Transverse colon (tissue), 4 donors: ENCODE measurements at regions not wholly inside any gene's neighbourhood (a gene's known extent, or its start where the extent isn't known, plus 50 kb on each side); places are given as distances from the start of the nearest gene placed in this dataset.

Experiments used
- POLR2AphosphoS5 ChIP-seq, 3 donors: sonication (generic); formaldehyde crosslinking; IDR thresholded peaks; one replicate each; pipeline ENCODE4 v1.6.1; 2016; ENCODE audit warnings: antibody characterized with exemption in 3 of 3
- TF ChIP-seq, protein P1 (sequence below), 5 experiments: fragments of 200-600 bp in 3 of 5; fragments of 450-650 bp in 2 of 5; sonication (generic) in 3 of 5; IDR thresholded peaks; 1 replicate in 2 of 5; 2 replicates in 3 of 5; pipeline ENCODE4 v1.5.1; 2016 to 2017; ENCODE audit warnings: antibody characterized with exemption in 5 of 5, inconsistent platforms in 3 of 5, mild to moderate bottlenecking in 2 of 5, moderate library complexity in 1 of 5

DNA sequence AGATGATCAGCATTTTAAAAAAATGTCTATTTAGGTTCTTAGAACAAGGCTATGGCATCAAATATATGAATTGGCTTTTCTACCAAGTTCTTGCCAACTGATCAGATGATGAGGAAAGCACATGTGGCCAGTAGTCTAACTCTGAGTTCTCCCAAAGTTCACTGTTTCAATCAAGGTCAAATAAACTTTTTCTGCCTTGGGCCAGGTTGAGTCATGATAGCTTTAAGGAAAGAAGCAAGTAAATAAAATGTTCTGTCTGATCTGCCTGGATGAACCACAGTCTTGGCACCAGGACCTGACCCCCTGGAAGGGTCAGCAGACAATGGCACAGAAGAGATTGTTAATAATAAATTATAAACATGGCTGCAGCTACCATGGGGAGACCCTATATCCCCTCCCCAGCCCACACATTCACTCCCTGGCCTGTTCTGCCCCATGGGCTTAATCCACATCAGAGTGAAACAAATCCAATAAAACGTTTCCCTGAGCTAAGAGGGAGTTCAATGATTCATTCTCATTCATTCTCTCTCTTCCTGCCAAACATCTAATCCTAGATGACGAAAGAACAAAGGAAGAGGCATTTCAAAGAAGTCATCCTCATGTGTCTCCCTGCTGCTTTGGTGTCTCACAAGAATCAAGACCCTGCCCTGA lies 661.6 kb downstream of the DHX35 start:
- TF ChIP-seq, protein P1, sequence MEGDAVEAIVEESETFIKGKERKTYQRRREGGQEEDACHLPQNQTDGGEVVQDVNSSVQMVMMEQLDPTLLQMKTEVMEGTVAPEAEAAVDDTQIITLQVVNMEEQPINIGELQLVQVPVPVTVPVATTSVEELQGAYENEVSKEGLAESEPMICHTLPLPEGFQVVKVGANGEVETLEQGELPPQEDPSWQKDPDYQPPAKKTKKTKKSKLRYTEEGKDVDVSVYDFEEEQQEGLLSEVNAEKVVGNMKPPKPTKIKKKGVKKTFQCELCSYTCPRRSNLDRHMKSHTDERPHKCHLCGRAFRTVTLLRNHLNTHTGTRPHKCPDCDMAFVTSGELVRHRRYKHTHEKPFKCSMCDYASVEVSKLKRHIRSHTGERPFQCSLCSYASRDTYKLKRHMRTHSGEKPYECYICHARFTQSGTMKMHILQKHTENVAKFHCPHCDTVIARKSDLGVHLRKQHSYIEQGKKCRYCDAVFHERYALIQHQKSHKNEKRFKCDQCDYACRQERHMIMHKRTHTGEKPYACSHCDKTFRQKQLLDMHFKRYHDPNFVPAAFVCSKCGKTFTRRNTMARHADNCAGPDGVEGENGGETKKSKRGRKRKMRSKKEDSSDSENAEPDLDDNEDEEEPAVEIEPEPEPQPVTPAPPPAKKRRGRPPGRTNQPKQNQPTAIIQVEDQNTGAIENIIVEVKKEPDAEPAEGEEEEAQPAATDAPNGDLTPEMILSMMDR (IDR thresholded peaks at IDR 0.05): no peak
- TF ChIP-seq POLR2AphosphoS5 (IDR thresholded peaks at IDR 0.05): no peak
